ENCODE measurements at regions not wholly inside any gene's neighbourhood (a gene's known extent, or its start where the extent isn't known, plus 50 kb on each side); places are given as distances from the start of the nearest gene placed in this dataset.

DNA sequence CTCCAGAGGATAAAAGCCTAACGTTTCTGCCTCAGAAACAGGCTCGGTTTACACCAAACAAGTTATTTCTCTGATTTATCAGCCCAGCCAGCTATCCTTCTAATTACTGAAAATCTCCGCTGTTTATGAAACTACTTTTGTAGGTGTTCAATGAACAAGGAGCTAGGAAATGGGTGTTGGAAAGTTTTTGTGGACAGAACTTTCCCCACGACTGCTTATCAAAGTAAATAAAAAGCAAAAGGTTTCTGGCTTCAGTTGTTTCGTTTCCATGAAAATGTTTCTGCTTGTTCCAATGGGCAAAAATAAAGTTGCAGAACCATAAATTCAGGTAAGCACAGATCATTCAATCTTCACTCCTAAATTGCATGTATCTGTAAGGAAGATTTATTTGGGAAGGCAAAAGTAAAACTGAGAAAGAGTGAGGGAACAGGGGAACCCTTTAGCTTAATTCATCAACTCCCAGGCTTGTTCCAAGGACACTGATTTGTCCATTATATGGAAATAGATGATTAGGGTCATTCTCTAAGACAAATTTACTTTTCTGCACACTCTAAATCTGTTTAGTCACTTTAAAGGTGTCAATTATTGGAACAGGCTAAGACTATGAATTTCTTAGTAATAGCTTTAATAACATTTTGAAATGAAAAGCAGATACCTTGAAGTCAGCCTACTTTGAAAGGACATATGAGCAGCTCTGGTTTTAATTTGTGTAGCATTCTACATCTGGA lies 175.9 kb upstream of the CDKN3 start:
- Histone ChIP-seq H3K27ac (ENCODE audit: control insufficient read depth, insufficient read depth, low read length) (no peak overlapping the region), H3K9ac (ENCODE audit: control insufficient read depth, extremely low read depth, insufficient read depth, low read length) (no peak overlapping the region), H2AFZ (ENCODE audit: control insufficient read depth, low read length) (peak overlapping the region; percentile 94), H3K9me3 (ENCODE audit: control insufficient read depth, low read depth, low read length) (no peaks in the 10 kb centered on the region), H3K9me1 (ENCODE audit: control insufficient read depth, extremely low read depth, insufficient read depth, low read length) (no peaks in the 10 kb centered on the region), H3K79me2 (ENCODE audit: control insufficient read depth, insufficient read depth, low read length) (no peaks in the 10 kb centered on the region), H3K4me2 (ENCODE audit: control insufficient read depth, extremely low read depth, insufficient read depth, low read depth, low read length) (peak overlapping the region; percentile 90), H3K4me3 (ENCODE audit: control insufficient read depth in 2 of 3, extremely low read depth in 1 of 3, insufficient read depth in 2 of 3, low read depth in 1 of 3, low read length in 3 of 3) (peak overlapping the region in 2 of 3 experiments; percentile 40 to 61), H3K36me3 (ENCODE audit: control insufficient read depth in 2 of 2, extremely low read depth in 1 of 2, insufficient read depth in 2 of 2, low read length in 2 of 2) (no peaks in the 10 kb centered on the region), H3K27me3 (ENCODE audit: control insufficient read depth, extremely low read depth, insufficient read depth, low read length) (no peaks in the 10 kb centered on the region), H4K20me1 (ENCODE audit: control insufficient read depth, extremely low read depth, insufficient read depth, low read length) (no peaks in the 10 kb centered on the region), H3K4me1 (ENCODE audit: control insufficient read depth, extremely low read depth, insufficient read depth, low read length) (peaks cover 11% of the 10 kb centered on the region)
- no peak for DNase-seq (ENCODE audit: low read depth, low spot score)
- TF ChIP-seq EZH2 (IDR thresholded peaks at IDR 0.05; ENCODE audit: low read length) = no peak
- TF ChIP-seq, protein P1, sequence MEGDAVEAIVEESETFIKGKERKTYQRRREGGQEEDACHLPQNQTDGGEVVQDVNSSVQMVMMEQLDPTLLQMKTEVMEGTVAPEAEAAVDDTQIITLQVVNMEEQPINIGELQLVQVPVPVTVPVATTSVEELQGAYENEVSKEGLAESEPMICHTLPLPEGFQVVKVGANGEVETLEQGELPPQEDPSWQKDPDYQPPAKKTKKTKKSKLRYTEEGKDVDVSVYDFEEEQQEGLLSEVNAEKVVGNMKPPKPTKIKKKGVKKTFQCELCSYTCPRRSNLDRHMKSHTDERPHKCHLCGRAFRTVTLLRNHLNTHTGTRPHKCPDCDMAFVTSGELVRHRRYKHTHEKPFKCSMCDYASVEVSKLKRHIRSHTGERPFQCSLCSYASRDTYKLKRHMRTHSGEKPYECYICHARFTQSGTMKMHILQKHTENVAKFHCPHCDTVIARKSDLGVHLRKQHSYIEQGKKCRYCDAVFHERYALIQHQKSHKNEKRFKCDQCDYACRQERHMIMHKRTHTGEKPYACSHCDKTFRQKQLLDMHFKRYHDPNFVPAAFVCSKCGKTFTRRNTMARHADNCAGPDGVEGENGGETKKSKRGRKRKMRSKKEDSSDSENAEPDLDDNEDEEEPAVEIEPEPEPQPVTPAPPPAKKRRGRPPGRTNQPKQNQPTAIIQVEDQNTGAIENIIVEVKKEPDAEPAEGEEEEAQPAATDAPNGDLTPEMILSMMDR (optimal IDR thresholded peaks at IDR 0.05 in 1 of 3, IDR thresholded peaks at IDR 0.05 in 1 of 3, conservative IDR thresholded peaks at IDR 0.05 in 1 of 3; ENCODE audit: extremely low read depth in 1 of 3, insufficient read depth in 2 of 3, low read length in 3 of 3) = no peak
- FAIRE-seq = peak; percentile 43
- dilution Hi-C loops (cut with MboI; ENCODE audit: extremely low pct_ligation_motif_present, low sequenced_read_pairs) = no loop called here

- dilution Hi-C loops (cut with MboI; ENCODE audit: extremely low pct_ligation_motif_present, low sequenced_read_pairs) = no loop called here
- no peak for FAIRE-seq
These were observed 175.4 kb upstream of the CDKN3 start for GRCh38 chr14:54221432-54221803.

More at GRCh38 chr14:54221432-54221803, 175.4 kb upstream of the CDKN3 start:
- Histone ChIP-seq H3K27ac (ENCODE audit: control insufficient read depth, insufficient read depth, low read length) (no peak overlapping the region), H4K20me1 (ENCODE audit: control insufficient read depth, extremely low read depth, insufficient read depth, low read length) (no peaks in the 10 kb centered on the region), H3K9ac (ENCODE audit: control insufficient read depth, extremely low read depth, insufficient read depth, low read length) (no peak overlapping the region), H3K4me1 (ENCODE audit: control insufficient read depth, extremely low read depth, insufficient read depth, low read length) (peaks cover 11% of the 10 kb centered on the region), H3K9me1 (ENCODE audit: control insufficient read depth, extremely low read depth, insufficient read depth, low read length) (no peaks in the 10 kb centered on the region), H3K36me3 (ENCODE audit: control insufficient read depth in 2 of 2, extremely low read depth in 1 of 2, insufficient read depth in 2 of 2, low read length in 2 of 2) (no peaks in the 10 kb centered on the region), H3K4me3 (ENCODE audit: control insufficient read depth in 2 of 3, extremely low read depth in 1 of 3, insufficient read depth in 2 of 3, low read depth in 1 of 3, low read length in 3 of 3) (no peak overlapping the region), H3K79me2 (ENCODE audit: control insufficient read depth, insufficient read depth, low read length) (no peaks in the 10 kb centered on the region), H3K9me3 (ENCODE audit: control insufficient read depth, low read depth, low read length) (no peaks in the 10 kb centered on the region), H2AFZ (ENCODE audit: control insufficient read depth, low read length) (no peak overlapping the region), H3K27me3 (ENCODE audit: control insufficient read depth, extremely low read depth, insufficient read depth, low read length) (no peaks in the 10 kb centered on the region), H3K4me2 (ENCODE audit: control insufficient read depth, extremely low read depth, insufficient read depth, low read depth, low read length) (no peak overlapping the region)
- TF ChIP-seq, protein P1 (optimal IDR thresholded peaks at IDR 0.05 in 1 of 3, IDR thresholded peaks at IDR 0.05 in 1 of 3, conservative IDR thresholded peaks at IDR 0.05 in 1 of 3; ENCODE audit: extremely low read depth in 1 of 3, insufficient read depth in 2 of 3, low read length in 3 of 3) = no peak
- TF ChIP-seq EZH2 (IDR thresholded peaks at IDR 0.05; ENCODE audit: low read length) = no peak
- no peak for DNase-seq (ENCODE audit: low read depth, low spot score)
